AG09309 (cell line): ENCODE measurements at regions not wholly inside any gene's neighbourhood (a gene's known extent, or its start where the extent isn't known, plus 50 kb on each side); places are given as distances from the start of the nearest gene placed in this dataset.
"Not testable (repeated sequence)": the region's sequence is repeated elsewhere in the genome, so short reads cannot be mapped to it uniquely, and the experiment has no call there.

Experiments used
- DNase-seq: peaks from one replicate; pipeline ENCODE4 v3.0.0-alpha.2; 2010; ENCODE audit warnings: low read depth
- H3K4me3 ChIP-seq: 2 replicates; pipeline ENCODE4 v1.5.1; 2011; ENCODE audit warnings: mild to moderate bottlenecking, low read depth, low read length, moderate library complexity; ENCODE audit not compliant: control insufficient read depth
- TF ChIP-seq, protein P1 (sequence below): IDR thresholded peaks from 2 replicates; pipeline ENCODE4 v1.5.1; 2011; ENCODE audit warnings: mild to moderate bottlenecking, low read depth, low read length, inconsistent platforms; ENCODE audit not compliant: insufficient read depth, control insufficient read depth; ENCODE audit errors: missing control alignments

GRCh38 chr4:55010550-55010949 lies 114.8 kb downstream of the KDR start:
- TF ChIP-seq, protein P1, sequence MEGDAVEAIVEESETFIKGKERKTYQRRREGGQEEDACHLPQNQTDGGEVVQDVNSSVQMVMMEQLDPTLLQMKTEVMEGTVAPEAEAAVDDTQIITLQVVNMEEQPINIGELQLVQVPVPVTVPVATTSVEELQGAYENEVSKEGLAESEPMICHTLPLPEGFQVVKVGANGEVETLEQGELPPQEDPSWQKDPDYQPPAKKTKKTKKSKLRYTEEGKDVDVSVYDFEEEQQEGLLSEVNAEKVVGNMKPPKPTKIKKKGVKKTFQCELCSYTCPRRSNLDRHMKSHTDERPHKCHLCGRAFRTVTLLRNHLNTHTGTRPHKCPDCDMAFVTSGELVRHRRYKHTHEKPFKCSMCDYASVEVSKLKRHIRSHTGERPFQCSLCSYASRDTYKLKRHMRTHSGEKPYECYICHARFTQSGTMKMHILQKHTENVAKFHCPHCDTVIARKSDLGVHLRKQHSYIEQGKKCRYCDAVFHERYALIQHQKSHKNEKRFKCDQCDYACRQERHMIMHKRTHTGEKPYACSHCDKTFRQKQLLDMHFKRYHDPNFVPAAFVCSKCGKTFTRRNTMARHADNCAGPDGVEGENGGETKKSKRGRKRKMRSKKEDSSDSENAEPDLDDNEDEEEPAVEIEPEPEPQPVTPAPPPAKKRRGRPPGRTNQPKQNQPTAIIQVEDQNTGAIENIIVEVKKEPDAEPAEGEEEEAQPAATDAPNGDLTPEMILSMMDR: no peak
- no peak for DNase-seq
- H3K4me3 ChIP-seq: no peak overlapping the region

DNA sequence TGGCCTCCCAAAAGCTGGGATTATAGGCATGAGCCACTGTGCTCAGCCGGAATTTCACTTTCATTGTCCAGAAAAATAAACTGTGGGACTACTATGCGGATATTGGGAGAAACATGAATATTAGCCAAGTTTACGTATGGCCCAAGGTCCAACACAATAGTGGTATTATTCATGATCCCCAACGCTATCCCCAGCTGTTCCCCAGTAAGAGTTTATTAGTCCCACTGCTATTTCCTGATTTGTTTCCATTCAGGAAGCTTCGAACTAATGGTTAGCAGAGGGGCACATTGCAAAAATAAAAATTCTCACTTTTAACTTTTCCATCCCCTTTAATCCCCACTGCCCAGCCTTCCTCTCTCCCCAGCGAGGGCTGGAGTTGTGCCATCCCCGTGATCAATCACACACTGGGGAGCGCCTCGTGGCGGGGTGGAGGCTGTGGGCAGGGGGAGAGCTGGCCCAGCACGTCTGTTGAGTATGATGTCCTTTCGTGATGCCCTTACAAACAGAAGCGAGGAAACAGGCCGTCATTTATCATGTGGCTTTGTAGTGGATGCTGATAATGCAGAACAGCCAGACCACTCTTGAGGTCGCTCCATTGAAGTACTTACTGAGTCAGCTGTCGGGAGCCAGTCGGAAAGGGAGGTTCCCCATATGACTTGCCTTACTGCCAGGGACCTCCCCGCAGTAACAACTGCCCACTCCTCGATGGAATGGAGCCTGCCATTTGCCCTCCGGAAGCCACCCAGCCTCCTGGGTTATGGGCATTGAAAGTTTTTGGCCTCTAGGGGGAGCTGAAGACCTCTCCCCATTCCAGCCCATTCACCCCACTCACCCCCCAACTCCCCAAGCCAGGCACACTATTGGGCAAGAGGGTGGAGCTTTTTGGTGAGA lies 117.0 kb downstream of the KDR start:
- TF ChIP-seq, protein P1: peak; percentile 56
- no peak overlapping the region for H3K4me3 ChIP-seq
- no peak for DNase-seq

- TF ChIP-seq, protein P1: no peak
- H3K4me3 ChIP-seq: no peak overlapping the region
- no peak for DNase-seq
Observed at GRCh38 chr4:55005910-55006309, 119.5 kb downstream of the KDR start.

DNA sequence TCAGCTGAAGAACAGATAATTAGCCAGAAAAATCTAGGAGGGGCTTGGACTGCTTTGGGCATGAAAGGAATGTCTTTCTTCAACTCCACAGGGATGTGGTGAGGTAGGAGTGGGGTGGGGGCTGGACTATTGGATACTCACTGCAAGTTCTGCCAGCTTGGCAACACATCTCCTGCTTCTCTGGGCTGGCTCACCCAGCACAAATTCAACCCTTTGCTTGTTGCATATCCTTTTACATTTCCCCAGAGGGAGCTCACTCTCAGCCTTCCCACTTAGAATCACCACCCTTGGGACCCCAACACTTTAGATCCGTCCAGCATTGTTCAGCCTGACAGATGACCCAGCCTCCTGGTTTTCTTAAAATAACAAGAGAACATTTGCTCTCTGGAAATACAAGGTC lies 120.6 kb downstream of the KDR start:
- DNase-seq: no peak
- TF ChIP-seq, protein P1: no peak
- H3K4me3 ChIP-seq: no peak overlapping the region

DNA sequence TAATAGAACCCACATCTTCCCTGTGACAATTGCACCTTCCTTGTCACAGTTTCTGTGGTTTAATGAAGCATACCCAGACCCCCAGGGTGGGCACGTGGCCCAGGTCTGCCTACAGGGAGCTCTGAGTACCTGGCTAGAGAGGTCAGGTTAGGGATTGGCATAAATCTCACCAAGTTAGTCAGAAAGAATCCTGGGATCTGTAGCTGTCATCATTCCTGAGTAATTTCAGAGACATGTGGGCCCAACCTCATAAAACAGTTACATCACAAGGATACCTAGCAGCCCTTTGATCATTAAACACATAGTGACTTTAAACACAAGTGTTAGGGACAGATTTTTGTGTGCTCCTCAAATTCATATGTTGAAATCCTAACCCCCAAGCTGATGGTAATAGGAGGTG lies 123.0 kb downstream of the KDR start:
- TF ChIP-seq, protein P1: no peak

GRCh38 chr4:55001538-55001937 lies 123.9 kb downstream of the KDR start:
- no peak overlapping the region for H3K4me3 ChIP-seq
- TF ChIP-seq, protein P1: no peak
- no peak for DNase-seq

More for the DNA sequence above, 123.0 kb downstream of the KDR start:
- DNase-seq: no peak
- no peak overlapping the region for H3K4me3 ChIP-seq

- H3K4me3 ChIP-seq: no peak overlapping the region
- TF ChIP-seq, protein P1: peak; percentile 22
- DNase-seq: peak; percentile 1
Observed at GRCh38 chr4:54999003-54999402, 126.4 kb downstream of the KDR start.

DNA sequence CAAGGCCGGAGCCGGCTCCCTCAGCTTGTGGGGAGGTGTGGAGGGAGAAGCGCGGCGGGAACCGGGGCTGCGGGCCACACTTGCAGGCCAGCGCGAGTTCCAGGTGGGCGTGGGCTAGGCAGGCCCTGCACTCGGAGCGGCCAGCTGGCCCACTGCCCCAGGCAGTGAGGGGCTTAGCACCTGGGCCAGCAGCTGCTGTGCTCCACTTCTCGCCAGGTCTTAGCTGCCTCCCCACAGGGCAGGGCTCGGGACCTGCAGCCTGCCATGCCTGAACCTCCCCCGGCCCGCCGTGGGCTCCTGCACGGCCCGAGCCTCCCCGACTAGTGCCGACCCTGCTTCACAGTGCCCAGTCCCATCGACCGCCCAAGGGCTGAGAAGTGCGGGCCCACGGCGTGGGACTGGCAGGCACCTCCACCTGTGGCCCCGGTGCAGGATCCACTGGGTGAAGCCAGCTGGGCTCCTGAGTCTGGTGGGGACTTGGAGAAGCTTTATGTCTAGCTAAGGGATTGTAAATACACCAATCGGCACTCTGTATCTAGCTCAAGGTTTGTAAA lies 131.8 kb downstream of the KDR start:
- not testable (repeated sequence) for H3K4me3 ChIP-seq, DNase-seq
